Medulla oblongata (tissue), 1 donor: ENCODE measurements at regions not wholly inside any gene's neighbourhood (a gene's known extent, or its start where the extent isn't known, plus 50 kb on each side); places are given as distances from the start of the nearest gene placed in this dataset.

ENCODE experiments used
- DNase-seq: peaks from one replicate; pipeline ENCODE4 v3.0.0-alpha.2; 2015; ENCODE audit errors: extremely low spot score

- no peak for DNase-seq
Measured at GRCh38 chr5:97714424-97714823, 531.4 kb upstream of the RIOK2 start.

DNA sequence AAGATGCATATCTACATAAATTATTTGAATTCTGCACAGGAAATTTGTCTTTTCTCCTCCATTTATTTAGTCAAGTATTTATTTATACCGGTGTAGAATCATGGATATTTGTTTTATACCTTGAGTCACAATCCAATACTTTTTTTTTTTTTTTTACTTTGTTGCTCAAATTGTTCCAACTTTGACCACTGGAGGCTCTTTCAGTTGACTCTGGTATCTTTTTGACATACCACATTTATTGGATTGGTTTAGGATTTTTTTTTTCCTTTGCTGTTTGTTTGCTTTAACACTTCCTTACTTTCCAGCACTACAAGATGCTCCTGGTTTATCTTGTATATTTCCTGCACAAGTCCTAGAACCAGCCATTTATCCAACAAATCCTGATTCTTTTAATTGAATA is 543.1 kb upstream of the RIOK2 start:
- DNase-seq: no peak

GRCh38 chr5:97728920-97729319 is 545.9 kb upstream of the RIOK2 start:
- no peak for DNase-seq

DNA sequence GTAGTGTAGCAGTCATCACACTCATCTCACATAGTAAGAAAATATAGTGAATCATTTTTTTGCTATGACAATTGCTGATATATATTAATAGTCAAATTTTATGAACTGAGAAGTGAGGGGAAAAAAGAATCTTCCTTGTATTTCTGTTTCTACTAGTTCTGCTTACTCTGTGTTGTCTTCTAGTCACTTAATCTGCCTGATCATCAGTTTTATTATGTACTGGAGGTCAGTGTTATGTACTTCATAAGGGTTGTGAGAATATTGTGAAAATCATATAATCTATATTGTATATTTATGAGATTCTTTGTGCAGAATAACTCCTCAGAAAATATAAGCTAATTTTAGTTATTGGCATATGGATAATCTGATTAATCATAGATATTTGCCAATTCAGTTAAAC is 546.9 kb upstream of the RIOK2 start:
- no peak for DNase-seq

- DNase-seq: no peak
Measured at GRCh38 chr5:97735209-97735608, 552.2 kb upstream of the RIOK2 start.

DNA sequence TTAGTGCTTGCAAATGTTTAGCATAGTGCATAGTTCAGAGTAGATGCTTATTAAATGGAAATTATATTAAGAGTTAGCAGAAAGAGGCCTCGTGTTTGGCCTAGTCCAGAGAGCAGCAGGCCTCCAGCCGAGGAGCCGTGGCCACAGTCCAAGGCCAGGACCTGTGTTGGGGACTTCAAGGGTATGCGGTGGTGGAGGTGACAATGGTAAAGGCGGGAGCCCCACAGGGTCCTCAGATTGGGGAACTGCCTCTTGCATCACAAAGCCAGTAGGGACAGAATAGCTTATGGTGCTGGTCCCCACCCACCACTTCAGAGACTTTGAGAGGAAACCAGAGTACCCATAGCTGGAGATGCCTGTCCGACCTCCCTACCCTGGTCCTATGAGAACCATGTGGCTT is 554.6 kb upstream of the RIOK2 start:
- no peak for DNase-seq

DNA sequence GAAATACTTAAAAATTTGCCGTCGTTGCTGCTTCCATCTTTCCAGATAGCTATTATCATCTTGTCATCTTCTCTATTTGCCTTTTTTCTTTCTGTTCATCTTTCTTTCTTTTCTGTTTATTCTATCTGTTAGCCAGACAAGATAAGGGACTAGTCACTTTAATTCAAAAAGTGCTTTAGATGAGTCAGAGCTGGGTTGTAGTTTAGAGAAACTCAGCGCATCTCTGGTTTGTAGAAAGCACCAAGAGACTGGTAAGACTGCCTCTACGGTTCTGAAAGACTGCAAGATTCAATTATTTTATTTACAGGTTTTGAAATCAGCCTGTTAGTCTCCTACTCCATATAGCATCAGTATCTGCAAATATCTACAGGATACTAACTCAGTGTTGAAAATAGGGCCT is 562.8 kb upstream of the RIOK2 start:
- no peak for DNase-seq

DNA sequence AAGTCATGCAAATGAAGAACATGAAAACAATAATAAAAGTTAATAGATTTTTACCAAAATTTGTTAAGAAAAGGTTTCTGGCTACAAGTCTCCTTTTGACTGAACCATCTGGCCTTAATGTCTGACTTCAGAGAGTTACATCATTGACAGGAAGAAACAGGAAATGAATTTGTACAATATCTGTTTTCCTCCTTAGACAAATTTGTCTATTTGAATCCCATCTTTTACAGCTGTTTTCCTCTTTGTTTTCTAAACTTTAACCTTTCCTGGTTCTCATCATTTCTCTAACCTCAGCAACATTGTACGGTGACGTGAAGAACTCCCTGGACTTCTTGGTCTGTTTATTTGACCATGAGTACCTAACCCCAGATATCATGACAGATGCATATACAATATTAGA is 567.5 kb upstream of the RIOK2 start:
- DNase-seq: no peak

GRCh38 chr5:97751540-97751939 is 568.5 kb upstream of the RIOK2 start:
- no peak for DNase-seq

GRCh38 chr5:97752871-97753270 is 569.8 kb upstream of the RIOK2 start:
- no peak for DNase-seq

DNA sequence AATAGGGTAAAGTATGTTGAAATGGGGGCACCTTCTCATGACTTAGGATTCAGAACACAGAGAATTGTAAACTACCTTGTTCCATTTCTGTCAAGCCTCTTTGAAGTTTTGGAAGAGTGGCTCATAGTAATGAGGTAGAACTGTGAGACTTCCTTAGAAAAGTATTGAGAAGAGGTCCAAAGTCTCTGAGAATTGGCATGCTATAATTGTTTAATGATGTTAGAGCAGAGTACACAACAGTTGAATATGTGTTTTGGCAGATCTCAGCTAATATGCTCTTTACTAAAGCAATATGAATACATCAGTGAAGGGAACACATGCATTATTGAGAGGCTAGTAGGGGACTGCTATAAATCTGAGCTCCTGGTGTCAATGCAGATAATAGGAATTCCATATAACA is 579.4 kb upstream of the RIOK2 start:
- no peak for DNase-seq

DNA sequence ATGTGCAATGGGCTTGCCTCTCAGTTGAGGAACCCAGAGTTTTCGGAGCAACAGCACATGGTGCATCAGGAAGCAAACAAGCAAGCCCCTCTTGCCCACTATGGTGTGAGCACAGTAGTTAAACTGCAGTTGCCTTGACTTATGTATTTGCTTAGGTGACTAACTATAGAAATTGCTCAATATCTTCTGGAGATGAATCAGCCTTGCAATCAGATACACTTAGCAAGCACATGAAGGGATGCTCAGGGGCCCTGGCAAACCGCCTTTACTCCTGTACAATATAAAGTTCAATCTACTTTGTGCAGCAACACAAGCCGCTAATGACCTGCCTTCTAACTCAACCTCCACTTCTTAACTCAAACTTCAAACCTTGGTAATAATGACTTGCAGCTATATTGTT is 581.7 kb upstream of the RIOK2 start:
- DNase-seq: no peak

DNA sequence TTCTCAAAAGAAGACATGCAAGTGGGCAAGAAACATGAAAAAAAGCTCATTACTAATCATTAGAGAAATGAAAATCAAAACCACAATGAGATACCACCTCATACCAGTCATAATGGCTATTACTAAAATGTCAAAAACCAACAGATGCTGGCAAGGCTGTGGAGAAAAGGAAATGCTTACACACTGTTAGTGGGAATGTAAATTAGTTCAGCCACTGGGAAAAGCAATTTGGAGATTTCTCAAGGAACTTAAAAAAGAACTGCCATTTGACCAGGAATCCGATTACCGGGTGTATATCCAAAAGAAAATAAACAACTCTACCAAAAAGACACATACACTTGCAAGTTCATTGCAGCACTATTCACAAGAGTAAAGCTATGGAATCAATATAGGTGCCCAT is 595.4 kb upstream of the RIOK2 start:
- DNase-seq: no peak

DNA sequence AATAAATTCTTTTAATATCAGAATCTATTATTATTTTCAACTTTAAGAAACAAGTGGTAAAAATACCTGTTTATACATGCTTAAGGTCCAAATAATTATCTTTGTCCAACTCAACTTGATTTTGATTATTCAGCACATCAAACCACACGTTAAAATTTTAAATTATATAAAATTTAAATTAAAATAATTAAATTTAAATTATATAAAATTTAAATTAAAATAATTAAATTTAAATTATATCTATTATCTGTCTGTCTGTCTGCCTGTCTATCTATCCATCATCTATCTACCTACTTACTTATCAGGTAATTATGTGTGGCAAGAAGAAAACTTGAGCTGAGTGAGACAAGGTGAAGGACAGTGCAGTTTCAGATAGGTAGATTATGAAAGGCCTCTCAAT is 605.3 kb upstream of the RIOK2 start:
- DNase-seq: no peak

DNA sequence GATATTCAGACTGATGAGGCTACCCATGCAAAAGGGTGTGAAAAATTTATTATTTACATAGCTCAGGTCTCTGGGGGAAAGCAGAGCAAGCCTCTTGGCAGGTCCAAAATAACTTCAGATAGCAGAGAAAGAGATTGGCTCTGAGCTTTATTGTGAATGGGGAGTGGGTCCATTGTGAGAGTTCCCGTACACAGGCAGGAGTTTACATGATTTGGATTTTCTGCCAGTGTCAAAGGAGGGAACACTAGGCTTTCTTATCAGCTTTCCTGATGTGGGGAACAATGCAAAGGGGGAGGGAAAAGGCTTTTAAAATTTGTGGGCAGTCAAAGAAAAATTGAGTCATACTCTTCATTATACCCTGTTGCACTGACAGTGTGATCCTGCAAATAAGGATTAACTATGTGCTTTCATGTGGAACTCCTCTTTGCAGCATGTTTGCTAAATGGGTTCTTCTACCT is 615.0 kb upstream of the RIOK2 start:
- no peak for DNase-seq

DNA sequence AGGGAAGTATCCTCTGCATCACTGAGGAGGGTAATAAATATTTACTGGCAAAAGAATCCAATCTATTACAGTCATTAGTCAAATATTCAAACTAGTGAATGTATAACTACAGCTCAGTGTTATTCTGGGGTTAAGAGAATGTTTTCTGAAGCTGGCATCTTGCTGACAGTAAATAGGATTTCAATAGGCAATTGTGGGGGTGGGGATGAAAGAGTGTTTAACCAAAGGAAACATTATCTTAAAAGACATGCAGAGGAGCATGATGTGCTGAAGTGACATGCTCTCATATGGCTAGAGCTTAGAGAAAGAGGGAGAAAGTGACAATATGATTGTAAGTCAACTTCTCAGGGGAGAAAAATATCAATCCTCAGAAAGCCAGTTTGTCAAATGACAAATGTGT is 618.4 kb upstream of the RIOK2 start:
- DNase-seq: no peak

DNA sequence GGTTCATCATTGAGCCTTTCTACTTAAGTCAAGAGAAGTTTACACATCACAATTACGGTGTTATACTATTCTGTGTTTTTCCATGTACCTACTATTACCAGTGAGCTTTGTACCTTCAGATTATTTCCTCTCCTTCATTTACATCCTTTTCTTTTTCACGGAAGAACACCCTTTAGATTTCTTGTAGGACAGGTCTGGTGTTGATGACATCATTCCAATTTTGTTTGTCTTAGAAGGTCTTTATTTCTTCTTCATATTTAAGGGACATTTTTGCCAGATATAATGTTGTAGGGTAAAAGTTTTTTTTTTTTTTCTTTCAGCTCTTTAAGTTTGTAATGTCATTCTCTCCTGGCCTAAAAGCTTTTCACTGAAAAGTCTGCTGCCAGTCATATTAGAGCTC is 637.1 kb upstream of the RIOK2 start:
- no peak for DNase-seq

DNA sequence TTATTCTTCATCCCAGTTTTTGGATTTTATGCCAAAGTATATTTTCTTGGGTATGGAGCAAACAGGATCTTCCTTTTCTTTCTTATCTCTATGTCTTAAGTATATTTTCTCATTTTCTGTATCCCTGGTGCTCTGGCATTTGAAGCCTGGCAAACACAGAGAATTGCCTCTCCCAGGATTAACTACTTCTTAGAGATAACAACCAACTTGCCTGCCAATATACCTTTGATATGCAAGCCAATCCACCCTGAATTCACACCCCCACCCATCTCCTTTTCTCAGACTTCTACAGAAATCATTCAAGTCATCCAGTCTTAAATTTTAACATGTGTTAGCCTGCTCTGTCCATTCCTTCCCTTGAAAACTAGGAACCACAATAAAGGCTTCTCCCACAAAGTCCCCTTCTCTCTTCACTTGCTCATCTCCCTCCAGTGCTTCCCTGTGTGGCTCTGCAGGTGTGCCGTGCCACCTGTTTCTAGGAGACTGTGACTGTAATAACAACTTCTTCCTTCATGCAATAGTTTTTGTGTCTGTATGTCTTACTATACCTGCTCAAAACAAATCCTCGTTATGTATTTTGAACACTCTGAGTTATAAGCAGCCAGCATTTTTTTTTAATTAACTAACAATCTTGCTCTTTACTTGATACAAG is 649.7 kb upstream of the RIOK2 start:
- no peak for DNase-seq

- DNase-seq: no peak
Measured at GRCh38 chr5:97834561-97834960, 651.5 kb upstream of the RIOK2 start.

GRCh38 chr5:97835112-97835511 is 652.1 kb upstream of the RIOK2 start:
- no peak for DNase-seq

DNA sequence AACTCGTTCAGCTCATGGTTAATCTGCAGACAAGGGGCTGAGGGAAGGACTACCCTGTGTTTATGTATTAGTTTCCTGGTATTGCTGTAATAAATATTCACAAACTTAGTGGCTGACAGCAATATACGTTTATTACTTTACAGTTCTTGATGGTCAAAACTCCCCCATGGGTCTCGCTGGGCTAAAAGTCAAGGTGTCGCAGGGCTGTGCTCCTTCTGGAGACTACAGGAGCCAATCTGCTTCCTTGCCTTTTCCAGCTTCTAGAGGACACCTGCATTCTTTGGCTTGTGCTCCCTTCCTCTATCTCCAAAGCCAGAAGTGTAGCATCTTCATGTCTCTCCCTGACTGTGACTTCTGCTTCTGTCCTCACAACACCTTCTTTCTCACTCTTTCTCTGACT is 653.8 kb upstream of the RIOK2 start:
- no peak for DNase-seq

DNA sequence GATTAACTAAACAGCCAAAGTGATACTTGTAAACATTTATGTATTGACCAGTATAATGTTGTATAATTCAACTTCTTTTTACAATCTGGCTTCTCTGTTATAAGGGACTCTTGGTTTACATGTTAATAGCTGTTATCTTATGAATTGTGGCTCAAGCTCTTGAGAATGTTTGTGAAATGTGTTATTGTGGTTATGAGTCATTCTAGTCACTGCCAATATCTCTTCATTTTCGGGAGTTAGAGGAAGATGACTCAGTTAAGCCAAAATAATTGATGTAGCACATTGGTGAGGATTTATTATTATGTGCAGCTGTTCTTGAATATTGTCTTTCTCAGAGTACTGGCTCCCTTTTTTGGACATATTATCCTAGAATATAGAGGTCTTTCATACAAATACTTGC is 655.2 kb upstream of the RIOK2 start:
- DNase-seq: no peak

- no peak for DNase-seq
Measured at GRCh38 chr5:97839341-97840086, 656.5 kb upstream of the RIOK2 start.

GRCh38 chr5:97840643-97841042 is 657.6 kb upstream of the RIOK2 start:
- DNase-seq: no peak
